Type B pancreatic cell (in vitro differentiated cells): ENCODE measurements at regions not wholly inside any gene's neighbourhood (a gene's known extent, or its start where the extent isn't known, plus 50 kb on each side); places are given as distances from the start of the nearest gene placed in this dataset.

Experiments
- DNase-seq: peaks from one replicate; pipeline ENCODE4 v3.0.0; 2021; ENCODE audit warnings: mixed read lengths; ENCODE audit not compliant: unreplicated experiment; ENCODE audit errors: extremely low spot score
- H3K27ac Mint-ChIP-seq: 2 replicates; pipeline ENCODE4 v1.8.0; 2021; ENCODE audit warnings: mild to moderate bottlenecking, mixed read lengths
- H3K27me3 Mint-ChIP-seq: 2 replicates; pipeline ENCODE4 v1.8.0; 2021; ENCODE audit warnings: mixed read lengths
- H3K36me3 Mint-ChIP-seq: 2 replicates; pipeline ENCODE4 v1.8.0; 2021; ENCODE audit warnings: mixed read lengths
- H3K4me1 Mint-ChIP-seq: one replicate; pipeline ENCODE4 v1.8.0; 2021; ENCODE audit warnings: mixed read lengths; ENCODE audit not compliant: unreplicated experiment
- H3K4me3 Mint-ChIP-seq: 2 replicates; pipeline ENCODE4 v1.8.0; 2021; ENCODE audit warnings: mild to moderate bottlenecking, mixed read lengths
- H3K9me3 Mint-ChIP-seq: 2 replicates; pipeline ENCODE4 v1.8.0; 2021; ENCODE audit warnings: mixed read lengths
- CTCF ChIP-seq: fragments of 200-600 bp; sonication (generic); conservative IDR thresholded peaks from 2 replicates; pipeline ENCODE4 v1.5.0; 2021; ENCODE audit warnings: antibody characterized with exemption, mild to moderate bottlenecking

- H3K36me3 Mint-ChIP-seq, result no peaks in the 10 kb centered on the region
- H3K27ac Mint-ChIP-seq, result no peak overlapping the region
- no peaks in the 10 kb centered on the region for H3K9me3 Mint-ChIP-seq
- no peak overlapping the region for H3K4me3 Mint-ChIP-seq
- H3K4me1 Mint-ChIP-seq, result no peaks in the 10 kb centered on the region
- TF ChIP-seq CTCF, result peak; percentile 74
- H3K27me3 Mint-ChIP-seq, result peaks cover 21% of the 10 kb centered on the region
- no peak for DNase-seq
Observed at GRCh38 chr12:116687888-116688287, 50.0 kb downstream of the SPRING1 start.

DNA sequence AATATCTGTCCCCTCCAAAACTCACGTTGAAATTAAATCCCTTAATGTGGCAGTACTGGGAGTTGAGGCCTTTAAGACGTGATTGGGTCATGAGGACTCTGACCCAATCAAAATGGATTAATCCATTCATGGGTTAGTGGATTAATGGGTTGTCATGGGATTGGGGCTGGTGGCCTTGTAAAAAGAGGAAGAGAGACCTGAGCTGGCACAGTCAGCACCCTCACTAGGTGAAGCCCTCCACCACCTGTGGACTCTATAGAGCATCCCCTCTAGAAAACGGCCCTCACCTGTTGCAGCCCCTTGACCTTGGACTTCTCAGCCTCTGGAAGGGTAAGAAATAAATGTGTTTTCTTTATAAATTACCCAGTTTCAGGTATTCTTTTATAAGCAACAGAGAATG lies 53.0 kb downstream of the SPRING1 start:
- DNase-seq, result no peak
- TF ChIP-seq CTCF, result no peak

DNA sequence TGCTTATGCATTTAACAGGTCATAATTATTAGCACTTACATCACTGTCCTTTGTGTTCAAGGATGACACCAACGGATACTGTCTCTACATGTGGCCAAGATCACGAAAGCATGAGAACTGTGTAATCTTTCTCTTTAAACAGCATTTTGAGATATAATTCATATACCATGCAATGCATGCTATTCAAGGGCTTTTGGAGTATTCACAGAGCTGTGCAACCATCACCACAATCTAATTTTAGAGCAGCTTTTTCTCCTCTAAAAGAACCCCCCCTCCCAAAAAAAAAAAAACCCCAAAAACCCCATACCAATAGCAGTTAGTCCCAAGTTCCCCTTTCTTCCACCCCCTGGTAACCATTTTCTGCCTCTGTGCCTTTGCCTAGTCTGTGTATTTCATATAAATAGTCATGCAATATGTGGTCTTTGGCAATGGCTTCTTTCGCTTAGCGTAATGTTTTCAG lies 60.6 kb downstream of the SPRING1 start:
- no peak for TF ChIP-seq CTCF
- H3K9me3 Mint-ChIP-seq, result no peaks in the 10 kb centered on the region
- no peak overlapping the region for H3K27ac Mint-ChIP-seq
- peaks cover 23% of the 10 kb centered on the region for H3K4me1 Mint-ChIP-seq
- H3K27me3 Mint-ChIP-seq, result peaks cover 4% of the 10 kb centered on the region
- H3K36me3 Mint-ChIP-seq, result no peaks in the 10 kb centered on the region
- DNase-seq, result no peak
- H3K4me3 Mint-ChIP-seq, result no peak overlapping the region

More for the DNA sequence above, 53.0 kb downstream of the SPRING1 start:
- no peak overlapping the region for H3K27ac Mint-ChIP-seq
- H3K4me3 Mint-ChIP-seq, result no peak overlapping the region
- no peaks in the 10 kb centered on the region for H3K9me3 Mint-ChIP-seq
- H3K27me3 Mint-ChIP-seq, result peaks cover 4% of the 10 kb centered on the region
- H3K36me3 Mint-ChIP-seq, result no peaks in the 10 kb centered on the region
- H3K4me1 Mint-ChIP-seq, result no peaks in the 10 kb centered on the region

DNA sequence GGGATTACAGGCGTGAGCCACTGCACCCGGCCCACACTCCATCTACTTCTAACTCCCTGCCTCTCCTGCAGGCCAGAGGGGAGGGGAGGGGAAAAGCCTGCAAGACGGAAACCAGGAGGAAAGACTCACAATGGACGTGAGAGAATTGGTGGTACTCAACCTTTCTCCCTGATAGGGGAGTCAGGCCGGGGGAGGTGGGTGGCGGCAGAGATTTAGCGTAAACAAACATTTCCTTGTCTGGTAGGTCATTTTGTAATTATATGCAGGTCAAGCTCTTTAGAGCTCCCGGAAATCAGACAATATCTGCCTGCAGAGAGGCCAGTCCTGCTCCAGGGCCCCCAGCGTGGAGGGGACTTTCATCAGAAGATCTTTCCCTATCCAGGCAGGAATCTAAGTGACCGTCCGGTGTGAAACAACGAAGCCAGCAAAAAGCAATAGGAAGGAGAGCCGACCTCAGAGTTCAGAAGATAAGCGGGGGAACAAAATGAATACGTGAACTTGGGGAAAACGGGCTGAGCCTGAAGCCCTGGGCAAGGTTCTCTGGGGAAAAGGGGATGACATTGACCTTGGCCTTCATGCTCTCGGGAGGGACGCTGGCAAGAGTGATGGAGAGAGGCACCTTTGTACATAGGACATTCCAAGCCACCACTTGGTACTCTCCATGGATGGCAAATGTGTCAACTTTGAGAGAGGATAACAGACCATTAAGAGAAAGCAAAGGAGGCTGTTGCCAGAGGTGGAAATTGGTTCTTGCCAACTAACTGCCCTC lies 62.3 kb downstream of the SPRING1 start:
- no peak overlapping the region for H3K27ac Mint-ChIP-seq
- DNase-seq, result no peak
- H3K36me3 Mint-ChIP-seq, result no peaks in the 10 kb centered on the region
- H3K4me1 Mint-ChIP-seq, result peaks cover 23% of the 10 kb centered on the region
- H3K9me3 Mint-ChIP-seq, result no peaks in the 10 kb centered on the region
- no peak for TF ChIP-seq CTCF
- H3K4me3 Mint-ChIP-seq, result no peak overlapping the region
- H3K27me3 Mint-ChIP-seq, result peaks cover 8% of the 10 kb centered on the region

DNA sequence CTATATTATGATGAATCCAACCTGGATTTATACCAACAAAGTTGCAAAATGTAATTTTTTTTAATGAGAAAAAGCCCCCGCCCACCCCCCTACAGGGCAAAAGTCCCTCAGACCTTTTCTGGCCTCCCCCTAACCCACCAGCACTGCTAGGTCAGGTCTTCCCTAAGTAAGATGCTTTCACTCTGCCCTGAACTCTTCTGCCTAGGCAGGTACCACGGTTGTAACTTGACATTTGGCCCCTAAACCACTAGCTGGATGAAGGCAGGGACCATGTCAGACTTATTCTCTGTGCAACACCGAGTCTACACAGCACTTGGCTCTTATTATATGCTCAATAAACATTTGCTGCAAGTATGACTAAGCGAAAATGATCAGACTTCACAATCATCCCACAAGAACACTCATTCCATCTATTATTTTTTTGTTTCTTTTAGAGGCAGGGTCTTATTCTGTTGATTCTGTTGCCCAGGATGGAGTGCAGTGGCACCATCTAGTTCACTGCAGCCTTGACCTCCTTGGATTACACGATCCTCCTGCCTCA lies 63.2 kb downstream of the SPRING1 start:
- no peak for TF ChIP-seq CTCF
- Mint-ChIP-seq H3K4me1 (peaks cover 23% of the 10 kb centered on the region), H3K36me3 (no peaks in the 10 kb centered on the region), H3K27ac (no peak overlapping the region), H3K9me3 (no peaks in the 10 kb centered on the region), H3K27me3 (peaks cover 8% of the 10 kb centered on the region), H3K4me3 (no peak overlapping the region)
- DNase-seq, result no peak
